ENCODE measurements at regions not wholly inside any gene's neighbourhood (a gene's known extent, or its start where the extent isn't known, plus 50 kb on each side); places are given as distances from the start of the nearest gene placed in this dataset.
A peak's percentile ranks its signal among the peaks of the same experiment; 100 is the strongest.

GRCh38 chrX:95029571-95029970, 1355.6 kb downstream of the FAM133A start:
- DNase-seq (ENCODE audit: low read depth): no peak

DNA sequence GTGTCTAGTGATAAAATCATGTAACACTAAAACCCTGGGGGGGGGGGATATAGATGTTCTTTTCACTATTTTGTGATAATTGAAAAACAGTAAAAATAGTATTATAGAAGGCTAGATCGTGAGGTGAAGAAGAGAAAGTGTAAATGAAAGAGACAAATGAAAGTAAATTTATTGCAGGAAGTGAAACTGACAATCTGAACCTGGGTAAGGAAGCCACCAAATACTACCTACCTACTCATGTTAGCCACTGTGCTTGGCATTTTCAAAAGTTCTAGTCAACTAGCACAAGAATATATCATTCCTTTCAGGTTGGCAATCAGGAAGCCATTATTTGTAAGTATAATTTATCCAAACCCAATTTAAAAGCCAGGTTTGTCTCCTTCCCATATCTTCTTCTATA, 1366.1 kb downstream of the FAM133A start:
- DNase-seq (ENCODE audit: low read depth): no peak

- no peak for DNase-seq (ENCODE audit: low read depth)
These were observed 1370.3 kb downstream of the FAM133A start for GRCh38 chrX:95044331-95044730.

- DNase-seq (ENCODE audit: low read depth): no peak
These were observed 1382.0 kb downstream of the FAM133A start for GRCh38 chrX:95055991-95056390.

- DNase-seq (ENCODE audit: low read depth): peak; percentile 55
These were observed 1382.9 kb downstream of the FAM133A start for GRCh38 chrX:95056901-95057300.

- DNase-seq (ENCODE audit: low read depth): peak; percentile 40
These were observed 1383.3 kb downstream of the FAM133A start for GRCh38 chrX:95057341-95057740.

DNA sequence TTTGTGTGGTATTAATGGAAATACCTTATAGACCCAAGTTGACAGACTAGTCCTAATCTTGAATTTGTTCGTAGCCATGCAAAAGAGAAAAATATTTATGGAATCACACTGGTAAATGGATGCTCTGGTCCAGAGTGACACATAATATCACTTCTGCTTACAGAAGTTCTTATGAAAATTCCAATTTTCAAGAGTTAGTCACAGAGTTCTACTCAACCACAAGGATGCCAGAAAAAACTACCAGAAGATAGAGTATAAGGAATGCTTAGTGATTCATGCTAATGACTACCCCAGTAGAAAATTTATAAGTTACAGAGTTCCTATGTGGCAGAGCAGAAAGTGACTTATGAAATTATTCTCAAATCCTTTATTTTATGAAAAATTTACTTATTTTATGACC, 1384.8 kb downstream of the FAM133A start:
- DNase-seq (ENCODE audit: low read depth): peak; percentile 87

DNA sequence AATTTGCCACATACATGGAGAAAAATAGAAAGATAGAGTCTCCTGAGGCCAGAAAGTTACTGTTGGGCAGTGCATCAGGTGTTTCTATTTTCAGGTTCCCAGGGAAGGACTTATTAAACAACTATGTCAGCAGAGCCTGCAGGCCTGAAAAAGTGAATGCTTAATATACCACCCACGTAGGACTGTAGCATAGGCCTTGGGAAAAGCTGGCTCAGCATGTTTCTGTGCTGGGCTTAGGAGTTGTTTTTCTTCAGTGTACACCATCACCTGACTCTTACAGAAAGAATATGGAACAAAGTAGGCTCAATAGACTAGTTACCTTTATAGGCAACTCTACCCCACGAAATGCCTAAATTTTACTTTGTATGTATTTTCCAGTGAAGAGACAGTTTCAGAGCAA, 1385.9 kb downstream of the FAM133A start:
- no peak for DNase-seq (ENCODE audit: low read depth)

- DNase-seq (ENCODE audit: low read depth): peak; percentile 55
These were observed 1389.5 kb downstream of the FAM133A start for GRCh38 chrX:95063554-95063953.

GRCh38 chrX:95065151-95065550, 1391.1 kb downstream of the FAM133A start:
- DNase-seq (ENCODE audit: low read depth): no peak

DNA sequence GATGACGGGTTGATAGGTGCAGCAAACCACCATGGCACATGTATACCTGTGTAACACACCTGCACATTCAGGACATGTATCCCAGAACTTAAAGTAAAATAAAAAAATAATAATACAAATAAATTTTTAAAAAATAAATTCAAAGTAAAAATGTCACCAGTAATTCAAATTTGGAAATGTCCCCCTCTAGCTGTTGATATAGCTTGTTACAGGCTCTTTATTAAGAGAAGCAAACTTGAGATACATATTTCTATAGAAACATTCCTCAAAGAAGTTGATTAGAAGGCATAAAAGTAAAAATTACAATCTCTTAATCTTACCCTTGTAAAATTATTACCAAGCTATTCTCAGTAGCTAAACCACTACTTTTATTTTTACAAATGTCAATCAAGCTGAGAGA, 1397.0 kb downstream of the FAM133A start:
- DNase-seq (ENCODE audit: low read depth): no peak

DNA sequence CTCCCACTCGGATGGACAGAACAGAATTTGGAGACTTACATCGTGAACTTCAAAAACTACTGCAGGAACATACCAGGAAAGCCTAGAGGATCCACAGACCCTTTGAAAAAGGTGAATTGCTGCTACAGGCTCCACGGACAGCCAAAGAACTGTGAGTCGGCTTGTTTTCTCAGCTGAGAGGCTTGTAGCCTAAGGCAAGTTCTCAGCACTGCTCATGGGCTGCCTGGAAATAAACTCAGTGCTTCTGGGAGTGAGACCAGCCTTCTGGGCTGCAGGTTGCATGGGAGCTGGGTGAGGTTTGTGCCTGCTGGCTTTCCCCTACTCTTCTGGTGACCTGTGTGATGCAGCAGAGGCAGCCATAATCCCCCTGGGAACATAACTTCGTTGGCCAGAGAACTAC, 1397.6 kb downstream of the FAM133A start:
- peak; percentile 72 for DNase-seq (ENCODE audit: low read depth)

DNA sequence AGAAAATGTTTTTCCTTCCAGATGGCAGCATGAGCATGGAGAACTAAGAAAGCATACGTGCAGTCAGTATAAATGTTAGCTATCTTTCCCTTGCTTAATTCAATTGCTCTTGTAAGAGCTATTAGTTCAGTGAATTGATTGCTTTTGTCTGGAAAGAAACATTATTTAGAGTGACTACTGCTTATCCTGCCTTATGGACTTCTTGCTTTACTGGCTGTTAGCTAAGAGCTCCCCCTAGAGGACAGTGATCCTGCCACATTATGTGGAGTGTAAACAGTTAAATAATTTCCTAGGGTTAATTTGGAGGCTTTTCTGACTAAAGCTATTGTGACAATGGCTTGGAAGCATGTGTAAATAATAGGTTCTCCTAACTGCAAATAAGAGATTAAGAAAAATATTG, 1402.4 kb downstream of the FAM133A start:
- peak; percentile 66 for DNase-seq (ENCODE audit: low read depth)

- no peak for DNase-seq (ENCODE audit: low read depth)
These were observed 1427.9 kb downstream of the FAM133A start for GRCh38 chrX:95101851-95102390.

DNA sequence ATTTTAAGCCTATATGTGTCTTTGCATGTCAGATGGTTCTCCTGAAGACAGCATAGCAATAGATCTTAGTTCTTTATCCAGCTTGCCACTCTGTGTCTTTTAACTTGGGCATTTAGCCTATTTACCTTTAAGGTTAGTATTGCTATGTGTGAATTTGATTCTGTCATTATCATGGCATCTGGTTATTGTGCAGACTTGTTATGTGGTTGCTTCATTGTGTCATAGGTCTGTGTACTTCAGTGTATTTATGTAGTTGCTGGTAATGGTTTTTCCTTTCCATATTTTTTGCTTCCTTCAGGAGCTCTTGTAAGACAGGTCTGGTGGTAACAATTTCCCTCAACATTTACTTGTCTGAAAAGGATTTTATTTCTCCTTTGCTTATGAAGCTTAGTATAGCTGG, 1443.5 kb downstream of the FAM133A start:
- DNase-seq (ENCODE audit: low read depth): no peak

DNA sequence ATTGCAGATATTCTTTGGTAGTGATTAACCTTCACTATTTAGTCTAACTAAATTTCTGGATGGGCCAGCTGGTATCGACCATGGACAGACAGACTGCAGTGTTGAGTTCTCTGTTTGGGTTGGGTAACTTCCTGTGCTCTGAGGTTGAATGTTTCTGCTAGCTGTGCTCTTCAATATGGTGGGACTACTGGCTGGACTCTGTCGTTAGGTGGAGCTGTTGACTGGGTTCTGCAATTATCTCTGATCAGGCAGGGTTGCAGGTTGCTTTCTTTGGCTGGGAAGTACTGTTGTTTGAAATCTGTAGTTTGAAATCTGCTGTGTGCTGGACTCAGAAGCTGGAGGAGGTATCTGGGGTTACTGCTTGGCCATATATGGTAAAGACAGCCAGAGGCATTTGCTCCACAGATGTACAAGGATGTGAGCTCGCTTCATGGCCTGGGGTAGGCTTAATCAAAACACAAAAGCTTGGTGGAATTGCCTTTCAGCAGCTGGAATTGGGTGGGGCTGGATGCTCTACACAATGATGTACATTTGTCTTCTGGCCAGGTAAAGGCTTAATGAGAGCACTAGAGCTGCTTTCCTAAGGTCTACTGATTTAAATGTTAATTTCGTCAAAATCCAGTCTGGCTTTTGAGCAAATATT, 1472.0 kb downstream of the FAM133A start:
- DNase-seq (ENCODE audit: low read depth): no peak

- no peak for DNase-seq (ENCODE audit: low read depth)
These were observed 1478.8 kb downstream of the FAM133A start for GRCh38 chrX:95152810-95153209.

DNA sequence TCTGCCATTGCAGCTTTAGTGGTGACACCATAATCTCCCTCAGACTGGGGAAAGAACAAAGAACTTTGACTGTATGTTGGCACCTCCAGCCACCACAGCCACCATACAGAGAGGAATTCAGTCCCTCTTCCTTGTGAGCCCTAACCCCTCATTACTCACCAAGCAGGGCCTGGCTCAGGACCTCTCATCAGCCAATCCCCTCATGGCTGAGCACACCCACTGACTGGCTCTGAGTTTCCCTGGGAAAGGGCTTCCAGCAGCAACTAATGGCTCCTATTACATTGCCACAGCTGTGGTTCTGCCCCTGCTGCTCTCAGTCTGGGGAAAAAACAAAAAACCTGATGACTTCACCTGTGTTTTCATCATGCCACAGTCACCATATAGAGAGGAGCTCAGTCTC, 1482.6 kb downstream of the FAM133A start:
- no peak for DNase-seq (ENCODE audit: low read depth)
